Tibial nerve (tissue), 4 donors: ENCODE measurements at regions not wholly inside any gene's neighbourhood (a gene's known extent, or its start where the extent isn't known, plus 50 kb on each side); places are given as distances from the start of the nearest gene placed in this dataset.

Experiments used
- CTCF ChIP-seq, 5 experiments: fragments of 200-600 bp in 3 of 5; fragments of 450-650 bp in 2 of 5; sonication (generic) in 3 of 5; IDR thresholded peaks; one replicate each; pipeline ENCODE4 v1.5.1; 2016 to 2019; ENCODE audit warnings: antibody characterized with exemption in 5 of 5, mild to moderate bottlenecking in 3 of 5, moderate library complexity in 2 of 5
- EP300 ChIP-seq, 2 donors: sonication (generic); formaldehyde crosslinking; IDR thresholded peaks; one replicate each; pipeline ENCODE4 v1.6.1; 2017; ENCODE audit warnings: antibody characterized with exemption in 2 of 2, mild to moderate bottlenecking in 1 of 2
- POLR2A ChIP-seq, 2 donors: fragments of 450-650 bp; IDR thresholded peaks; one replicate each; pipeline ENCODE4 v1.6.1; 2017; ENCODE audit warnings: antibody characterized with exemption in 2 of 2, mild to moderate bottlenecking in 2 of 2, moderate library complexity in 2 of 2

DNA sequence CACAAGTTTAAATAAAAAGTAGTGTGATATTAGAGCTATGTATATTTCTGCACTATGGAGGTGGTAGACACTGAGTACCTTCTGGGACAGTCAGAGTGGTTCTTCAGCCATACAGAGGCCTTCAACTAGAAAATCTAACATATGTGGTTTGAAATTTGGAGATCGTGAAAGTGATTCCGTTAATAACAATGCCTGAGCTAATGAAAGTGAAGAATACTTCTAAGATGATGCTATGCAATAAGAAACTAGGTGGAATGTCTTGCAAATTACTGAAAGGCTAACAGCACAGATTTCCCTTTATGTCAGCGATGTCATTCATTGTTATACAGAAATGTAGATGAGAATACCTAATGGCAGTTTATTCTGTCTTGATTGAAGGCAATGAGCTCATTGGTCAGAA, 1984.7 kb upstream of the RAG2 start:
- TF ChIP-seq CTCF (IDR thresholded peaks at IDR 0.05) (no peak), POLR2A (IDR thresholded peaks at IDR 0.05) (no peak), EP300 (IDR thresholded peaks at IDR 0.05) (no peak)
